Neural cell (in vitro differentiated cells): ENCODE measurements at regions not wholly inside any gene's neighbourhood (a gene's known extent, or its start where the extent isn't known, plus 50 kb on each side); places are given as distances from the start of the nearest gene placed in this dataset.

Source experiments
- H2AFZ ChIP-seq: fragments of 200-600, 300-800 bp; sonication (generic), shearing (Covaris generic); 2 replicates; pipeline ENCODE4 v1.6.0; 2014; ENCODE audit warnings: low read depth, mild to moderate bottlenecking, antibody characterized with exemption, low read length, moderate library complexity
- H3F3A ChIP-seq: fragments of 200-600 bp; shearing (Covaris generic); 2 replicates; pipeline ENCODE4 v1.6.1; 2016; ENCODE audit warnings: mild to moderate bottlenecking, moderate library complexity, mixed read lengths, antibody characterized with exemption, low read length; ENCODE audit not compliant: insufficient read depth, poor library complexity, severe bottlenecking
- H3K27ac ChIP-seq: fragments of 200-600, 300-800 bp; sonication (generic), shearing (Covaris generic); 2 replicates; pipeline ENCODE4 v1.5.1; 2014; ENCODE audit warnings: mild to moderate bottlenecking, low read length, moderate library complexity
- H3K27me3 ChIP-seq: fragments of 300-800, 200-600 bp; sonication (generic), shearing (Covaris generic); 2 replicates; pipeline ENCODE4 v1.6.0; 2014; ENCODE audit warnings: mild to moderate bottlenecking, low read depth, low read length, moderate library complexity; ENCODE audit not compliant: insufficient read depth
- H3K36me3 ChIP-seq: fragments of 300-800, 200-600 bp; sonication (generic), shearing (Covaris generic); 2 replicates; pipeline ENCODE4 v1.5.1; 2014; ENCODE audit warnings: mild to moderate bottlenecking, antibody characterized with exemption, low read length, moderate library complexity; ENCODE audit not compliant: insufficient read depth
- H3K4me2 ChIP-seq: fragments of 300-800, 200-600 bp; sonication (generic), shearing (Covaris generic); 2 replicates; pipeline ENCODE4 v1.6.0; 2014; ENCODE audit warnings: mild to moderate bottlenecking, low read length
- H3K4me3 ChIP-seq: fragments of 300-800, 200-600 bp; sonication (generic), shearing (Covaris generic); 2 replicates; pipeline ENCODE4 v1.5.1; 2014; ENCODE audit warnings: mild to moderate bottlenecking, low read length, moderate library complexity
- H3K79me2 ChIP-seq: fragments of 200-600 bp; shearing (Covaris generic); replicated peaks from 2 replicates; pipeline ENCODE4 v1.6.0; 2014; ENCODE audit warnings: mild to moderate bottlenecking, low read length, moderate library complexity; ENCODE audit not compliant: insufficient read depth
- H3K9ac ChIP-seq: fragments of 300-800, 200-600 bp; sonication (generic), shearing (Covaris generic); 2 replicates; pipeline ENCODE4 v1.6.1; 2016; ENCODE audit warnings: mild to moderate bottlenecking, low read length, mixed read lengths
- H3K9me2 ChIP-seq: fragments of 200-600 bp; shearing (Covaris generic); 2 replicates; pipeline ENCODE4 v1.6.1; 2016; ENCODE audit warnings: mild to moderate bottlenecking, low read length, mixed read lengths; ENCODE audit not compliant: insufficient read depth
- H3K9me3 ChIP-seq: fragments of 200-600, 300-800 bp; sonication (generic), shearing (Covaris generic); 2 replicates; pipeline ENCODE4 v1.6.1; 2016; ENCODE audit warnings: mild to moderate bottlenecking, mixed run types, low read length, moderate library complexity, mixed read lengths
- H4K20me1 ChIP-seq: fragments of 200-600 bp; shearing (Covaris generic); 2 replicates; pipeline ENCODE4 v1.6.1; 2016; ENCODE audit warnings: mild to moderate bottlenecking, mixed run types; ENCODE audit not compliant: insufficient read depth
- EP300 ChIP-seq: fragments of 450-650 bp; conservative IDR thresholded peaks from 2 replicates; pipeline ENCODE4 v1.6.1; 2014; ENCODE audit warnings: antibody characterized with exemption, mild to moderate bottlenecking, moderate library complexity; ENCODE audit not compliant: poor library complexity, severe bottlenecking
- EZH2 ChIP-seq: fragments of 200-600, 300-800 bp; shearing (Covaris generic), sonication (generic); IDR thresholded peaks from 2 replicates; pipeline ENCODE4 v1.6.1; 2014; ENCODE audit warnings: antibody characterized with exemption, low read length, borderline replicate concordance, mild to moderate bottlenecking; ENCODE audit not compliant: insufficient read depth, poor library complexity, severe bottlenecking
- MXI1 ChIP-seq: fragments of 450-650 bp; conservative IDR thresholded peaks from 2 replicates; pipeline ENCODE4 v1.6.1; 2014; ENCODE audit warnings: antibody characterized with exemption, mild to moderate bottlenecking; ENCODE audit not compliant: poor library complexity, severe bottlenecking
- POLR2AphosphoS5 ChIP-seq: IDR thresholded peaks from 2 replicates; pipeline ENCODE4 v1.6.1; 2012
- RAD21 ChIP-seq: fragments of 450-650 bp; conservative IDR thresholded peaks from 2 replicates; pipeline ENCODE4 v1.6.1; 2014; ENCODE audit warnings: antibody characterized with exemption, mild to moderate bottlenecking, moderate library complexity
- SMC3 ChIP-seq: fragments of 450-650 bp; conservative IDR thresholded peaks from 2 replicates; pipeline ENCODE4 v1.6.1; 2014; ENCODE audit warnings: antibody characterized with exemption, mild to moderate bottlenecking, moderate library complexity; ENCODE audit not compliant: poor library complexity
- TAF1 ChIP-seq: IDR thresholded peaks from 2 replicates; pipeline ENCODE4 v1.6.1; 2012; ENCODE audit warnings: low read depth
- TF ChIP-seq, protein P1 (sequence below): fragments of 450-650 bp; IDR thresholded peaks from 2 replicates; pipeline ENCODE4 v1.5.1; 2014; ENCODE audit warnings: antibody characterized with exemption, mild to moderate bottlenecking, moderate library complexity; ENCODE audit not compliant: poor library complexity, severe bottlenecking
- TF ChIP-seq, protein P2 (sequence below): IDR thresholded peaks from 2 replicates; pipeline ENCODE4 v1.6.1; 2012; ENCODE audit warnings: borderline replicate concordance

DNA sequence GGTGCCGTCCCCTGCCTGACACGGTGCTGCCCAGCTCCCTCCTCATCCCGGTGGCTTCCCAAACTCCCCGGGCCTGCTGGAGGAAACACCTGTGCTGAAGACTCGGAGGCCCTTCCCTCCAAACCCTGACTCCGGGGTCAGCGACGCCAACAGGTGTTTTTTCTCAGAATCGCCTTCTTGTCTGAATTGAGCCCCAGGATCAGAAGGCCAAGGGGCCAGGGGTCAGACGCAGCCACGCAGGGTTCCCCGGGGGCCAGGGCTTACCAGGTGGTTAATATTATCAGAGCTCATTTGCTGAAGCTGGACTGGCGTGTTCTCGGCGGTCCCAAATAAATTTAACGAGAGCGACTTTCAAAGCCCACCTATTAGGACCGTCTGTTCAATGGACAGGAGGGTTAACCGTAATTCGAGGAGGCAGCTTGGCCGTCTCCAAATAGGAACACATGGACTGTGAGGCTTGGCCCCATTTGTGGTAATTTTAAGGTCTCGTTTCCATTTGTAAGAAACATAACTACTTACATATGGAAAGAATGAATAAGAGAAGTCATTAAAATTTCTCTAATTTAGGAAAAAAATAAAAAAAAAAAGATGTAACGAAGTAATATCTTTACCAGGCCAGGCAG is 239.3 kb downstream of the CRLF2 start:
- H3K4me2 ChIP-seq: no peak overlapping the region
- no peak overlapping the region for H3K9ac ChIP-seq
- H3K4me3 ChIP-seq: no peak overlapping the region
- no peaks in the 10 kb centered on the region for H3K79me2 ChIP-seq
- no peak overlapping the region for H2AFZ ChIP-seq
- no peaks in the 10 kb centered on the region for H3K36me3 ChIP-seq
- H3K27ac ChIP-seq: no peak overlapping the region
- no peaks in the 10 kb centered on the region for H3K9me3 ChIP-seq
- H3F3A ChIP-seq: no peaks in the 10 kb centered on the region
- H3K27me3 ChIP-seq: no peaks in the 10 kb centered on the region
- no peak for TF ChIP-seq MXI1
- no peak for TF ChIP-seq EP300
- no peak for TF ChIP-seq POLR2AphosphoS5
- no peak for TF ChIP-seq SMC3
- no peak for TF ChIP-seq RAD21
- no peak for TF ChIP-seq TAF1
- H4K20me1 ChIP-seq: no peaks in the 10 kb centered on the region
- no peaks in the 10 kb centered on the region for H3K9me2 ChIP-seq

DNA sequence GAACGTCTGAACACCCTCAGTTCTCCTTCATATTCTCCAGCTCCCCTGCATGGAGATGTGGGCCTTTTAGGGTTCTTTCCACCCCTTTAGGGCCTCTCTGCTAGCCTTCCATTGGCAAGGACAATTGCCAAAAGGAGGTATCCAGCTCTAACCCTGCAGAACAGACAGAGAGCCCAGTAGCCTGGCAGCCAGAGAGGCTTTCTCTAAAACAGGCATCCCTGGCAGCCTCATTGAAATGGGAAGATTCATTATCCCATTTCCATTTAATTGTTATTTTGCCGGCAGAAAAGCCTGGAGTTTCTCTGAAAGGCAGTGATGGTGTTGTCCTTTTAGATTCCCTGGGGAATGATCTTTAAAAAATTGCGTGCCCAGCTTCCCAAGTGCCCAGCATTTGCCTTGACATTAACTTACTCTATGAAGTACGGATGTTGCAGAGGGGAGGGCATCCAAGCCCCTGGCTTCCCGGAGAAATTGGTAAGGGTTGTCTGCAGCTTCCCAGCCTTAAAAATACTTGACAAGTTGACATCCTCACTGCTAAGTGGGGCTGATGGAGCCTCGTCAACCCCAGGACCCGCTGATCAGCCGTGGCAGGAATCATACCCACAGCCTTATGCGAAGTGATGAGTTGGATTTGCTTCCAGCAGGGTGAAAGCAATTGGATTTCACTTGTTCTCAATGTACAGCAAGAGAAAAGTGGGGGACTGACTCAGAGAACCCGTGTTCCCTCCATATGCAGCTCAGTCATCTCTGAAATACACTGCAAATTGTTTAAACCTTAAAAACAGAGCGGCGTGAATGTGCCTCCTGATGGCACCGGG is 244.1 kb downstream of the CRLF2 start:
- H3K27ac ChIP-seq: no peak overlapping the region
- no peaks in the 10 kb centered on the region for H3K79me2 ChIP-seq
- peak overlapping the region; percentile 6 for H3K4me3 ChIP-seq
- no peak overlapping the region for H2AFZ ChIP-seq
- no peaks in the 10 kb centered on the region for H3K36me3 ChIP-seq
- H3K27me3 ChIP-seq: no peaks in the 10 kb centered on the region
- H4K20me1 ChIP-seq: no peaks in the 10 kb centered on the region
- no peak for TF ChIP-seq SMC3
- TF ChIP-seq, protein P1, sequence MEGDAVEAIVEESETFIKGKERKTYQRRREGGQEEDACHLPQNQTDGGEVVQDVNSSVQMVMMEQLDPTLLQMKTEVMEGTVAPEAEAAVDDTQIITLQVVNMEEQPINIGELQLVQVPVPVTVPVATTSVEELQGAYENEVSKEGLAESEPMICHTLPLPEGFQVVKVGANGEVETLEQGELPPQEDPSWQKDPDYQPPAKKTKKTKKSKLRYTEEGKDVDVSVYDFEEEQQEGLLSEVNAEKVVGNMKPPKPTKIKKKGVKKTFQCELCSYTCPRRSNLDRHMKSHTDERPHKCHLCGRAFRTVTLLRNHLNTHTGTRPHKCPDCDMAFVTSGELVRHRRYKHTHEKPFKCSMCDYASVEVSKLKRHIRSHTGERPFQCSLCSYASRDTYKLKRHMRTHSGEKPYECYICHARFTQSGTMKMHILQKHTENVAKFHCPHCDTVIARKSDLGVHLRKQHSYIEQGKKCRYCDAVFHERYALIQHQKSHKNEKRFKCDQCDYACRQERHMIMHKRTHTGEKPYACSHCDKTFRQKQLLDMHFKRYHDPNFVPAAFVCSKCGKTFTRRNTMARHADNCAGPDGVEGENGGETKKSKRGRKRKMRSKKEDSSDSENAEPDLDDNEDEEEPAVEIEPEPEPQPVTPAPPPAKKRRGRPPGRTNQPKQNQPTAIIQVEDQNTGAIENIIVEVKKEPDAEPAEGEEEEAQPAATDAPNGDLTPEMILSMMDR: no peak
- no peak for TF ChIP-seq TAF1
- TF ChIP-seq EP300: peak; percentile 29
- TF ChIP-seq, protein P2, sequence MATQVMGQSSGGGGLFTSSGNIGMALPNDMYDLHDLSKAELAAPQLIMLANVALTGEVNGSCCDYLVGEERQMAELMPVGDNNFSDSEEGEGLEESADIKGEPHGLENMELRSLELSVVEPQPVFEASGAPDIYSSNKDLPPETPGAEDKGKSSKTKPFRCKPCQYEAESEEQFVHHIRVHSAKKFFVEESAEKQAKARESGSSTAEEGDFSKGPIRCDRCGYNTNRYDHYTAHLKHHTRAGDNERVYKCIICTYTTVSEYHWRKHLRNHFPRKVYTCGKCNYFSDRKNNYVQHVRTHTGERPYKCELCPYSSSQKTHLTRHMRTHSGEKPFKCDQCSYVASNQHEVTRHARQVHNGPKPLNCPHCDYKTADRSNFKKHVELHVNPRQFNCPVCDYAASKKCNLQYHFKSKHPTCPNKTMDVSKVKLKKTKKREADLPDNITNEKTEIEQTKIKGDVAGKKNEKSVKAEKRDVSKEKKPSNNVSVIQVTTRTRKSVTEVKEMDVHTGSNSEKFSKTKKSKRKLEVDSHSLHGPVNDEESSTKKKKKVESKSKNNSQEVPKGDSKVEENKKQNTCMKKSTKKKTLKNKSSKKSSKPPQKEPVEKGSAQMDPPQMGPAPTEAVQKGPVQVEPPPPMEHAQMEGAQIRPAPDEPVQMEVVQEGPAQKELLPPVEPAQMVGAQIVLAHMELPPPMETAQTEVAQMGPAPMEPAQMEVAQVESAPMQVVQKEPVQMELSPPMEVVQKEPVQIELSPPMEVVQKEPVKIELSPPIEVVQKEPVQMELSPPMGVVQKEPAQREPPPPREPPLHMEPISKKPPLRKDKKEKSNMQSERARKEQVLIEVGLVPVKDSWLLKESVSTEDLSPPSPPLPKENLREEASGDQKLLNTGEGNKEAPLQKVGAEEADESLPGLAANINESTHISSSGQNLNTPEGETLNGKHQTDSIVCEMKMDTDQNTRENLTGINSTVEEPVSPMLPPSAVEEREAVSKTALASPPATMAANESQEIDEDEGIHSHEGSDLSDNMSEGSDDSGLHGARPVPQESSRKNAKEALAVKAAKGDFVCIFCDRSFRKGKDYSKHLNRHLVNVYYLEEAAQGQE: no peak
- no peak for TF ChIP-seq EZH2
- TF ChIP-seq POLR2AphosphoS5: no peak
- H3K9ac ChIP-seq: no peak overlapping the region
- H3K9me3 ChIP-seq: no peaks in the 10 kb centered on the region
- no peaks in the 10 kb centered on the region for H3K9me2 ChIP-seq
- H3F3A ChIP-seq: no peaks in the 10 kb centered on the region
- H3K4me2 ChIP-seq: no peak overlapping the region
